Activated CD8-positive, alpha-beta memory T cell treated with anti-CD3 and anti-CD28 coated beads, Interleukin-2, amount 10 ng/mL, durations not matched to agents 7 days and 5 days (primary cell): ENCODE measurements at regions not wholly inside any gene's neighbourhood (a gene's known extent, or its start where the extent isn't known, plus 50 kb on each side); places are given as distances from the start of the nearest gene placed in this dataset.
"Not testable (repeated sequence)": the region's sequence is repeated elsewhere in the genome, so short reads cannot be mapped to it uniquely, and the experiment has no call there.

Experiments
- ATAC-seq: fragments of 150-1000 bp; cut with Tn5 transposase; one replicate; pipeline ENCODE4 v1.10.0; 2021; ENCODE audit warnings: moderate library complexity
- CTCF ChIA-PET: fragments of 350-600 bp; sonication (Branson Sonifier 250); formaldehyde crosslinking; loops from one replicate; lab custom pipeline; 2021; ENCODE audit warnings: antibody characterized with exemption; lab: Charles Lee
- DNase-seq: peaks from one replicate; pipeline ENCODE4 v3.0.0-alpha.2; 2020
- H3K27ac Mint-ChIP-seq: one replicate; pipeline ENCODE4 v1.8.0; 2021; ENCODE audit warnings: mild to moderate bottlenecking, mixed read lengths
- H3K27me3 Mint-ChIP-seq: one replicate; pipeline ENCODE4 v1.8.0; 2021; ENCODE audit warnings: mixed read lengths
- H3K36me3 Mint-ChIP-seq: one replicate; pipeline ENCODE4 v1.8.0; 2021; ENCODE audit warnings: mild to moderate bottlenecking, mixed read lengths
- H3K4me1 Mint-ChIP-seq: one replicate; pipeline ENCODE4 v1.8.0; 2021; ENCODE audit warnings: mixed read lengths
- H3K4me3 Mint-ChIP-seq: one replicate; pipeline ENCODE4 v1.8.0; 2021; ENCODE audit warnings: mild to moderate bottlenecking, moderate library complexity, mixed read lengths
- H3K9me3 Mint-ChIP-seq: one replicate; pipeline ENCODE4 v1.8.0; 2022; ENCODE audit warnings: low read depth, mixed read lengths

DNA sequence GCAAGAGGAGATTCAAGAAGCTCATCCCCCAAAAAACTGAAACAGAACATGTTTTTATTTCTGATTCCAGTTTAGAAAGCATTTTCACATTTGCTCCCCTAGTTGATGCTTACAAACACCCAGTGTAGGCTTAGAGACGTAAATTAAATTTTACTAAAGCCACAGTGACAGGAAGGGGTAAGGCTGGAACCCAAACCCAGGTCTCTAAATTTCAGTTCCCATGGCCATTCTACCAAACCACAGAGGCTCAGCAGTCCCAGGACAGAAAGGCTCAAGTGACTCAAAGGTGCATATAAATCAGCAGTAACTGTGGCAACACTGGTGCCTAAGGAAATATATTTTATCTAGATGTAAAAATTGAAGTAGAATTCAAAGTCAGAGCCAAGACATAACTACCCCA is 128.7 kb downstream of the CEP120 start:
- H3K4me1 Mint-ChIP-seq = peaks cover 1% of the 10 kb centered on the region
- CTCF ChIA-PET = no interaction called here

DNA sequence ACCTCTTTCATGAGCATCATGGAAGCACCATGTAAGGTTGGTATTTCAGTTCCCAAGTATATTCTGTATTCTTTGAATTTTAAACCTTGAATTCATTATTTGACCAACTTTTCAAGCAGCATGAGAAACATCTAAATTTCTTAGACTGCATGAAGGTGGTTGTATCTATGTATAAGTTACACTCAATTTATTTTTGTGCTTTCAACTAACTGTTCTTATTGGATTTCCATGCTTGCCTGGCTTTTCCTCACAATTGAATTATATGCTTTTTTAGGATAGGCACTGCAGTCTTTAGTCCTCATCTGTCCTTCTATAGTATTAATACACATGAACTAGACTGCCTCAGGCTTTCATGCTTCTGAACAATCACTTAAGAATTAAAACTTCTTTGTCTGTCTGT is 134.0 kb downstream of the CEP120 start:
- ATAC-seq = no peak
- Mint-ChIP-seq H3K4me3 (no peak overlapping the region), H3K4me1 (no peaks in the 10 kb centered on the region), H3K36me3 (no peaks in the 10 kb centered on the region), H3K27ac (no peak overlapping the region), H3K9me3 (no peaks in the 10 kb centered on the region), H3K27me3 (peaks cover 29% of the 10 kb centered on the region)
- DNase-seq = no peak
- CTCF ChIA-PET = no interaction called here

More for the DNA sequence above, 128.7 kb downstream of the CEP120 start:
- Mint-ChIP-seq H3K4me3 (no peak overlapping the region), H3K27me3 (peaks cover 16% of the 10 kb centered on the region), H3K9me3 (peaks cover under 1% of the 10 kb centered on the region), H3K36me3 (peaks cover 1% of the 10 kb centered on the region), H3K27ac (no peak overlapping the region)
- no peak for ATAC-seq
- no peak for DNase-seq

DNA sequence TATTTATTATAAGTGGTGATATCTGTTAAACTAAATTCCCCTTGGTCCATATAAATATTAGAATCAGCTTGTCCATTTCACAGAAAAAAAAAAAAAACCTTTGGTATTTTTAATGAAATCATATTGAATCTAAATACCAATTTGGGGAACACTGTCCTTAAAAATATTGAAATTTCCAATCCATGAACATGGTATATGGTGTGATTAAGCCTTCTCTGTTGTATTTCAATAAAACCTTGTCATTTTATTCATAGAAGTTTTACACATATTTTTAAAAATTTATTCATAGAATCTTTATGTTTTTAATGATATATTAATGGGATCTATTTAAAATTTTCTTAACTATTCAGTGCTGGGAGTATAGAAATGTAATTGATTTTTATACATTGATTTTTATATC is 135.3 kb downstream of the CEP120 start:
- Mint-ChIP-seq H3K36me3 (no peaks in the 10 kb centered on the region), H3K9me3 (no peaks in the 10 kb centered on the region), H3K4me1 (no peaks in the 10 kb centered on the region), H3K27ac (no peak overlapping the region), H3K4me3 (no peak overlapping the region), H3K27me3 (peaks cover 39% of the 10 kb centered on the region)
- ATAC-seq = no peak
- CTCF ChIA-PET = no interaction called here
- no peak for DNase-seq

DNA sequence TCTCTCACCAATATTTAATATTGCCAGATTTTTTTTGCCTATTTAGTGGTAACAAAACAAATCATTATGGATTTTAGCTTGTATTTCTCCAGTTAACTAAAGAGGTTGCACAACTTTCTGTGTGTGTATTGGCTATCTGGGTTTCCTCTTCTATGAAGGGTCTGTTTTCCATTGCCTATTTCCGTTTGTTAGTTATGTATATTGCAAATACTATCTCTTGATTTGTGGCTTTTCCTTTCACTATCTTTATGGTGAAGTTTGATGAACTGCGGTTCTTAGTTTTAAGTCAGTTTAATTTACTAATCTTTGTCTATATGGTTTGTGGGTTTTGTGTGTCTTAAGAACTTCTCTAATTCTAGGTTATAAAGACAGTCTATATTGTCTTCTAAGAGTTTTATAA is 136.3 kb downstream of the CEP120 start:
- Mint-ChIP-seq H3K36me3 (no peaks in the 10 kb centered on the region), H3K9me3 (no peaks in the 10 kb centered on the region), H3K4me1 (no peaks in the 10 kb centered on the region), H3K4me3 (no peak overlapping the region), H3K27ac (no peak overlapping the region), H3K27me3 (peaks cover 48% of the 10 kb centered on the region)
- DNase-seq (no peak), ATAC-seq (no peak)
- CTCF ChIA-PET = no interaction called here

DNA sequence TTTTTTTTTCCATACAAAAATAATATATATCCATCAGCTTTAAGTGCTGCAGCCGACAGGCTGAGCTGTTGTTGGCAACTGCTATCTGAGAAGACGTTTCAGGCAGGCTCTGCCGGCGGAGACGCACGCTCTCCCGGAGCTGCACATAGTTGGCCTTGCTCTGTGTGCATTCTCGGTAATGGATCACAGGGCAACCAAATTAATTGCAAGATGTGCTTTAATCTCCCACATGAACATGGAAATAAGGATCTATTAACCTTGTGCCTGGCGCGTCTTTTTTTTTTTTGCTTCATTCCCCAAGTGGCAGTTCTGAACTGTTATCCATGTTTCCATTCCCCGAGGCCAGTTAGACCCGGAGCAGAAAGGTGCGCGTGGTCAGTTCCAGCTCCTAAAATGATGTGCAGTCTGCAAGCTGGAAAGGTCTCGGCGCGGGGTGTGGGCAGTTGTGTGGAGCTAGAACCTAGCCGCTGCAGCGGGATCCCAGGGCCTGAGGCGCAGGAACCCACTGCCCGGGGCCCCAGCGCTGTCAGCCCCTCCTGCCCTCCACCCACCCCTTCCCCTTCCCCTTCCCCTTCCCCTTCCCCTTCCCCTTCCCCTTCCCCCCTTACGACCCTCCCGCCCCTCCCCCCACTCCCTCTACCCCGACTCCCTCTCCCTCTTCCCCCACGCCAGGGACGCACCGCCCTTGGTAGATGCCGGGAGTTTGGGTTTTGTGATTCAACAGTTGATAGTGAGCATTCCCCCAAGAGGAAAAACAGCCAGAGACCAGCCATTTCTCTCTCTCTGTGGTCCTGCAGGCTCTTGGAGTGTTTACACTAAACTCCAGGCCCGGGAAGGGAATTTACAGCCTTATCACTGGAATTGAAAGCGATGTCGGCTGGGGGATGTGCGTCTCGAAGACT is 137.8 kb downstream of the CEP120 start:
- CTCF ChIA-PET = no interaction called here
- Mint-ChIP-seq H3K36me3 (no peaks in the 10 kb centered on the region), H3K9me3 (no peaks in the 10 kb centered on the region), H3K27me3 (peaks cover 48% of the 10 kb centered on the region), H3K4me3 (no peak overlapping the region), H3K27ac (no peak overlapping the region), H3K4me1 (no peaks in the 10 kb centered on the region)
- ATAC-seq (no peak), DNase-seq (no peak)

DNA sequence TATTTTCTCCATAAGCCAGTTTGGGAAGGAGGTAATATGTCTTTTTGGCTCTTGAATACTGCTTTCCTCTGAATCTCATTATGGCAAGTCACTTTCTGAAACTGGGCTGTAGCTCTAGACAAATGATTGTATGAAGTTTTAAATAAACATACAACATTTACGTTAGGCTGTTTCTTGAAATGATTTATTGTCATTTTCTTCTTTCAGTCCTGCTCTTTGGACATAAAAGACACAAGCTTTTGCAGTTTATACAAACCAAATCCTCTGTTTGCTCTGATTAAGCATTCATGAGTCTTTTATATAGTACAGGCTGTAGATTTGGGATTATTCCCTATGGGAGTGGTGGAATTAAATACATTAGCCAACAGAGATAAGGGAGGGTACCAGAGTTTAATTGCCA is 139.7 kb downstream of the CEP120 start:
- no peaks in the 10 kb centered on the region for H3K9me3 Mint-ChIP-seq
- DNase-seq (no peak), ATAC-seq (no peak)
- H3K4me3 Mint-ChIP-seq = no peak overlapping the region
- H3K27me3 Mint-ChIP-seq = peaks cover 44% of the 10 kb centered on the region
- no peaks in the 10 kb centered on the region for H3K4me1 Mint-ChIP-seq
- H3K27ac Mint-ChIP-seq = no peak overlapping the region
- CTCF ChIA-PET = no interaction called here
- H3K36me3 Mint-ChIP-seq = no peaks in the 10 kb centered on the region

DNA sequence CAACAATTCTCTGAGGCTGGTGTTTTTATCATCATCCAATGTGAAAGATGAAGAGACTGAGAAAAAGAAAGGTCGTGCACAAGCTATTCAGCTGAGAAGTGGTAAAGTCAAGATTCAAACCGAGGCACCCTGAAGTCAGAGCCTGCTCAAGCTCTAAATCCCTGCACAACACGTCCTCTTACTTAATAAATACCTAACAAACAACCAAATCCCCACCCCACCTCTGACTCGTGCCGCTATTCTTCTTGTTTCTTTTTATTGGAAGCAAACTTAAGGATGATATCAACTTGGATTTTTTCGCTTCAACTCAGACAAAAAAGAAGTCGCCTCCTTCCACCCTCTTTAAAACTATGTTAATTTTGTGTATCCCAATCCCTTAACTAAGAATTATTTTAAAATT is 140.2 kb downstream of the CEP120 start:
- no peak overlapping the region for H3K27ac Mint-ChIP-seq
- H3K4me3 Mint-ChIP-seq = no peak overlapping the region
- peaks cover 44% of the 10 kb centered on the region for H3K27me3 Mint-ChIP-seq
- DNase-seq (no peak), ATAC-seq (no peak)
- H3K9me3 Mint-ChIP-seq = no peaks in the 10 kb centered on the region
- no peaks in the 10 kb centered on the region for H3K36me3 Mint-ChIP-seq
- no peaks in the 10 kb centered on the region for H3K4me1 Mint-ChIP-seq
- CTCF ChIA-PET = no interaction called here

DNA sequence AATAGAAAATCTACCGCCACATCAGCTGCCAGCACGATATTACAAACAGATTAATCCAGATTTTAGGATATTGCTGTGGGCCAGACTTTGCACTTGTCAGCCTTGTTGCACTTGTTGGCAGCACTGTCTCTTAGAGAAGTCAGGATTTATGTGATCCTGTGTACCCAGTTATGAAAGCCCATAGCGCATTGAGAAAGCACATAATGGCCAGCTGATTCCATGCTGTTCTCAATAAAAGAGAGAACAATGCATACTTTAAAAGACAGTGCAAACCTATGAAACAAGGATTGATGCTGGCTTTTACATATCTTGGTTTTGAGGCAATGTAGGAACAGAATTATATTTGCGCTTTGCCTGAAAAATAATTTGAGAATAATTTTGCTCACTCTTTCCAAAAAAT is 140.8 kb downstream of the CEP120 start:
- H3K27ac Mint-ChIP-seq = no peak overlapping the region
- H3K27me3 Mint-ChIP-seq = peaks cover 43% of the 10 kb centered on the region
- H3K9me3 Mint-ChIP-seq = no peaks in the 10 kb centered on the region
- H3K4me1 Mint-ChIP-seq = no peaks in the 10 kb centered on the region
- DNase-seq (no peak), ATAC-seq (no peak)
- H3K4me3 Mint-ChIP-seq = no peak overlapping the region
- no peaks in the 10 kb centered on the region for H3K36me3 Mint-ChIP-seq
- CTCF ChIA-PET = no interaction called here

DNA sequence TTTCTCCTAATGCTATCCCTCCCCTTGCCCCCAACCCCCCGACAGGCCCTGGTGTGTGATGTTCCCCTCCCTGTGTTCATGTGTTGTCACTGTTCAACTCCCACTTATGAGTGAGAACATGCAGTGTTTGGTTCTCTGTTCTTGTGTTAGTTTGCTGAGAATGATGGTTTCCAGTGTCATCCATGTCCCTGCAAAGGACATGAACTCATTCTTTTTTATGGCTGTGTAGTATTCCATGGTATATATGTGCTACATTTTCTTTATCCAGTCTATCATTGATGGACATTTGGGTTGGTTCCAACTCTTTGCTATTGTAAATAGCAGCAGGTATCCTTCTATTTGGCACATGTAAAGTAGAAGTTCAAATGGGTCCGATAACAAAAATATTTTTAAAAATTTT is 142.3 kb downstream of the CEP120 start:
- H3K27me3 Mint-ChIP-seq = peaks cover 33% of the 10 kb centered on the region
- H3K4me3 Mint-ChIP-seq, CTCF ChIA-PET, ATAC-seq, H3K9me3 Mint-ChIP-seq, H3K27ac Mint-ChIP-seq, H3K36me3 Mint-ChIP-seq, DNase-seq, H3K4me1 Mint-ChIP-seq: not testable (repeated sequence)

DNA sequence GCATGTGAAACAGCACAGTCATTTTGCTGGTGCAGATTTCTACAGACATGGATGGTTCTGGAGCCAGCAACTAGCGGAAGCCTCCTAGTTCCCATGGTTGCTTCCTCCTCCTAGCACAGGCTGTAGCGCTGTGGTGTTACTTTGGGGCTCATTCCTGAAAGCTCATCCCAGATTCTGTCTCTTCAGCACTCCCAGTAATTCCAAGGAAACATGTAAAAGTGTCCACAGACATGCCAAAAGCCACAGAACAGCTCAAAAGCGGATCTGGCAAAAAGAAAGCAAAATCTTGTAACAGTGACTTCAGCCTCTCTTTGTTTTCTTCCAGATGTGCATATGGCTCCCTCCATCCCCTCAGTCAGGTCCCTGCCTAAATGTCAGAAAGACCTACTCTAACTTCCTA is 144.1 kb downstream of the CEP120 start:
- CTCF ChIA-PET = no interaction called here

DNA sequence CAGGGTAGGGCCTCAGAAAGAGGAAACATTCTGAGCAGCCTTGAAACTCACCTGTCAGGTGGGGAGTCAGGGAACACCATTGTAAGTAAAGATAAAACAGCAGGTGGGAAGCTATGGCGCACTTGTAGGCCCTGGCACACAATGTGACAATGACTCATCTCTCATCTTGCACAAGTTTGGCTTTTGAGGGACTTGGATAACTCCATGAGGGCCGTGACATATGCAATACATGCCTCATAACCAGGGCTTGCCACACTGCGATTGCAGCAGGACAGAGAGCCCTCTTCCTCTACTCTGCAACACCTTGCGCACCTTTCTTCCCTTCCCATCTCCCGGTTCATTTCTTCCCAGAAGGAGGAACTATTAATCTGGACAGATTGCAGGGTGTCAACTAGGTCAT is 144.9 kb downstream of the CEP120 start:
- no peak for ATAC-seq
- no peaks in the 10 kb centered on the region for H3K36me3 Mint-ChIP-seq

More for the DNA sequence above, 144.1 kb downstream of the CEP120 start:
- no peak overlapping the region for H3K4me3 Mint-ChIP-seq
- no peaks in the 10 kb centered on the region for H3K36me3 Mint-ChIP-seq
- no peaks in the 10 kb centered on the region for H3K4me1 Mint-ChIP-seq
- no peaks in the 10 kb centered on the region for H3K9me3 Mint-ChIP-seq
- peaks cover 27% of the 10 kb centered on the region for H3K27me3 Mint-ChIP-seq
- H3K27ac Mint-ChIP-seq = no peak overlapping the region
- DNase-seq (no peak), ATAC-seq (no peak)

DNA sequence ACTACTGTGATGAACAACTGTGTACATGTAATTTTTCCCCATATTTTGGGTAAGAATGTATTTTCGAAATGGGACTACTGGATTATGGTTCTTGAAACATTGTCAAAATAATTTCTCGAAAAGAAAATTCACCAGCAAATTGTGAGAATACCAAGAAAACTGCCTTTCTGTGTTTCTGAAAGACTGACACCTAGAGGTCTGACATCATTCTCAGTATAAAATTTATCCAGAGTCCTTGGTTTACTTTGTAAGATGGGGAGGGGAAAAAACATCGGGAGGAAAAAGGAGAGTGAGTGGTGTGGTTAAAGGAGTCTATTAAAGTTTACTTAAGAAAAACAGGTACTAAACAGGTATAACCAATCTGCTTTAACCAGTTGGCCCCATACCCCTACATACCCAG is 149.2 kb downstream of the CEP120 start:
- peaks cover 8% of the 10 kb centered on the region for H3K27me3 Mint-ChIP-seq
- CTCF ChIA-PET = no interaction called here
- H3K27ac Mint-ChIP-seq = no peak overlapping the region
- no peaks in the 10 kb centered on the region for H3K36me3 Mint-ChIP-seq
- no peaks in the 10 kb centered on the region for H3K9me3 Mint-ChIP-seq
- H3K4me1 Mint-ChIP-seq = no peaks in the 10 kb centered on the region
- DNase-seq (no peak), ATAC-seq (no peak)
- no peak overlapping the region for H3K4me3 Mint-ChIP-seq

More for the DNA sequence above, 144.9 kb downstream of the CEP120 start:
- no peak overlapping the region for H3K27ac Mint-ChIP-seq
- no peak overlapping the region for H3K4me3 Mint-ChIP-seq
- H3K27me3 Mint-ChIP-seq = peaks cover 19% of the 10 kb centered on the region
- no peaks in the 10 kb centered on the region for H3K4me1 Mint-ChIP-seq
- no peak for DNase-seq
- CTCF ChIA-PET = no interaction called here
- H3K9me3 Mint-ChIP-seq = no peaks in the 10 kb centered on the region

DNA sequence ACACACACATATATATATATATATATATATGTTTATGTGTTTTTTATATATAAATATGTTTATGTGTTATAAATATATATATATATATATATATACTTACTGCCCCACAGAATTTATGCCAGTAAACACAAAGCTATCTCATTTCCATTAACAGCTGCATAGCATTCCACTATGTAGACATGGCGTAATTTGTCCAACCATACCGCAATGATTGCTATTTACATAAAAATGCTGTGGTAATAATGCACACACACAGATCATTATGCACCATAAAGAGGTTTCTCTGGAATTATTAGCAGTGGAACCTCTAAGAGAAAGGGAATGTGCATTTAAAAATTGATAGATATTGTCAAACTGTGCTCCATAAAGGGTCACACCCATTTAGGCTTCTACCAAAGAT is 150.1 kb downstream of the CEP120 start:
- H3K27ac Mint-ChIP-seq = no peak overlapping the region
- CTCF ChIA-PET = no interaction called here
- no peaks in the 10 kb centered on the region for H3K9me3 Mint-ChIP-seq
- no peaks in the 10 kb centered on the region for H3K36me3 Mint-ChIP-seq
- no peaks in the 10 kb centered on the region for H3K4me1 Mint-ChIP-seq
- H3K27me3 Mint-ChIP-seq = peaks cover 8% of the 10 kb centered on the region
- no peak overlapping the region for H3K4me3 Mint-ChIP-seq
- DNase-seq (no peak), ATAC-seq (no peak)

DNA sequence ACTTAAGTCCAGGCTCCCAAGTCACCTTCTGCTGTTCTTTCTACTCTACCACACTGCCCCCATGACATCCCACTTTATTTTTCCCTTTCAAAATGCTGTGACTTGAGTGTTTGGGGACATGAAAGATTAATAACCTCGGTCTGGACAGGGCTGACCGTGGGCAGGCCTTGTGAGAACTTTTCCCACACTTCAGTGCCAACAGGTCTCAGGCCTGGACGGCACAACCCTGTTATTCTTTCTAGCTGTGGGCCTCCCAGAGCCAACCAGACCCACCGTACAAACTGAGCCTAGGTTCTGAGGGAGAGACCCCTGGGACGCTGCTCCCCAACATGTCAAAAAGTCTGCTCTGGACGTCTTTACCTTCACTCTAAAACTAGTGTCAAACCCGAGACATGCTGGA is 153.4 kb downstream of the CEP120 start:
- DNase-seq (no peak), ATAC-seq (no peak)
- CTCF ChIA-PET = no interaction called here
- H3K27ac Mint-ChIP-seq = no peak overlapping the region
- H3K36me3 Mint-ChIP-seq = no peaks in the 10 kb centered on the region
- H3K4me1 Mint-ChIP-seq = no peaks in the 10 kb centered on the region
- peaks cover 2% of the 10 kb centered on the region for H3K27me3 Mint-ChIP-seq
- H3K9me3 Mint-ChIP-seq = no peaks in the 10 kb centered on the region
- H3K4me3 Mint-ChIP-seq = no peak overlapping the region
